ENCODE measurements at regions not wholly inside any gene's neighbourhood (a gene's known extent, or its start where the extent isn't known, plus 50 kb on each side); places are given as distances from the start of the nearest gene placed in this dataset.

GRCh38 chr18:25621682-25622081 is 269.7 kb upstream of the ZNF521 start:
- H3K4me1 ChIP-seq (ENCODE audit: control insufficient read depth in 3 of 3, insufficient read depth in 2 of 3, low read depth in 1 of 3, low read length in 2 of 3) = no peaks in the 10 kb centered on the region
- DNase-seq = no peak
- H3K27me3 ChIP-seq (ENCODE audit: control insufficient read depth in 3 of 3, insufficient read depth in 3 of 3, low read length in 3 of 3) = no peaks in the 10 kb centered on the region
- no peak overlapping the region for H3K27ac ChIP-seq (ENCODE audit: low read depth in 1 of 3, low read length in 2 of 3)
- H3K9me3 ChIP-seq (ENCODE audit: control insufficient read depth in 2 of 2, insufficient read depth in 1 of 2, low read depth in 1 of 2, low read length in 1 of 2) = peaks cover 0 to 4% of the 10 kb centered on the region in 2 donors
- H3K4me3 ChIP-seq (ENCODE audit: low read depth in 1 of 3, low read length in 3 of 3) = no peak overlapping the region
- 58 to 77% (median 67%) methylated on average over 2 of the region's 2 CpGs for WGBS, 3 donors
- no peak for FAIRE-seq
- no peaks in the 10 kb centered on the region for H3K36me3 ChIP-seq (ENCODE audit: control insufficient read depth in 3 of 3, insufficient read depth in 2 of 3, low read depth in 1 of 3, low read length in 3 of 3)

DNA sequence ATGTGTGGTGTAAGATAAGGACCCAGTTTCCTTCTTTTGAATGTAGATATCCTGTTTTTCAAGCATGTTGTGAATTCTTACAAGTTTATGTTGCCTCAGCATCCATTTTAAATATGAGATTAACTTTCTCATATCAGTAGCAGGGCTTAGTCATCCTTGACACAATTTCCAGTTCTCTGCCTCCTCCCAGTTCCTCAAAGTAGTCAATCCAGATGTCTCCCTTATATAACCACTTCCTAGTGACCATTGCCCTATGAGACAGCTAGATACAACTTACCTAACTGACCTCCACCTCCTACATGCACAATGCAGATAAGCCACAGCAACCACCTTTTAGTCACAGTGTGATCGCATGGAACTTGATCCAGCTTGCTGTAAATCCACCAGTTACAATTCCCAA is 269.2 kb upstream of the ZNF521 start:
- no peaks in the 10 kb centered on the region for H3K36me3 ChIP-seq (ENCODE audit: control insufficient read depth in 3 of 3, insufficient read depth in 2 of 3, low read depth in 1 of 3, low read length in 3 of 3)
- no peak overlapping the region for H3K27ac ChIP-seq (ENCODE audit: low read depth in 1 of 3, low read length in 2 of 3)
- H3K27me3 ChIP-seq (ENCODE audit: control insufficient read depth in 3 of 3, insufficient read depth in 3 of 3, low read length in 3 of 3) = no peaks in the 10 kb centered on the region
- H3K4me3 ChIP-seq (ENCODE audit: low read depth in 1 of 3, low read length in 3 of 3) = no peak overlapping the region
- 92 to 100% (median 99%) methylated on average over 1 of the region's 1 CpG for WGBS, 3 donors
- no peak for DNase-seq
- H3K9me3 ChIP-seq (ENCODE audit: control insufficient read depth in 2 of 2, insufficient read depth in 1 of 2, low read depth in 1 of 2, low read length in 1 of 2) = no peaks in the 10 kb centered on the region
- FAIRE-seq = no peak
- H3K4me1 ChIP-seq (ENCODE audit: control insufficient read depth in 3 of 3, insufficient read depth in 2 of 3, low read depth in 1 of 3, low read length in 2 of 3) = no peaks in the 10 kb centered on the region

GRCh38 chr18:25614168-25614567 is 262.2 kb upstream of the ZNF521 start:
- Histone ChIP-seq H3K4me3 (ENCODE audit: low read depth in 1 of 3, low read length in 3 of 3) (no peak overlapping the region), H3K27me3 (ENCODE audit: control insufficient read depth in 3 of 3, insufficient read depth in 3 of 3, low read length in 3 of 3) (no peaks in the 10 kb centered on the region), H3K4me1 (ENCODE audit: control insufficient read depth in 3 of 3, insufficient read depth in 2 of 3, low read depth in 1 of 3, low read length in 2 of 3) (no peaks in the 10 kb centered on the region), H3K36me3 (ENCODE audit: control insufficient read depth in 3 of 3, insufficient read depth in 2 of 3, low read depth in 1 of 3, low read length in 3 of 3) (no peaks in the 10 kb centered on the region), H3K9me3 (ENCODE audit: control insufficient read depth in 2 of 2, insufficient read depth in 1 of 2, low read depth in 1 of 2, low read length in 1 of 2) (no peaks in the 10 kb centered on the region), H3K27ac (ENCODE audit: low read depth in 1 of 3, low read length in 2 of 3) (no peak overlapping the region)
- DNase-seq (no peak), FAIRE-seq (no peak)
- 73 to 85% (median 80%) methylated on average over 4 of the region's 4 CpGs for WGBS, 3 donors

DNA sequence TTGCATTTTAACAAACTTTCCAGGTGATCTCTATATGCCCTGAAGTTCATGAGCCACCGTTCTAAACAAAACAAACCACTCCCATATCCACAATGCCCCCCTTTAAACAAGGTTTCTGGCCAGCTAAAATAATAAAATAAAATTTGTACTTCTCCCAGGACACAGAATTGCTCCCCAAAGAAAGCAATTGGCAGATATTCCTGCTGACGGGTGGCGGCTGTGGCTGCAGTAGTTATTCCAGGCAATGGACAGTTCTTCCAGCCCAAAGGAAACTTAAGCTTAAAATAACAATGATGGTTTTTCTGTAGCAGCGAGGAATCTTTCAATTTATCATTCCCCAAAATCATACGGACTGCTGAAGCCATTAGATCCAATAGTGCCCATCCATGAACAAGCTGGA is 260.5 kb upstream of the ZNF521 start:
- no peaks in the 10 kb centered on the region for H3K9me3 ChIP-seq (ENCODE audit: control insufficient read depth in 2 of 2, insufficient read depth in 1 of 2, low read depth in 1 of 2, low read length in 1 of 2)
- DNase-seq = no peak
- no peak overlapping the region for H3K4me3 ChIP-seq (ENCODE audit: low read depth in 1 of 3, low read length in 3 of 3)
- WGBS, 3 donors = 84 to 85% (median 84%) methylated on average over 5 of the region's 5 CpGs
- H3K36me3 ChIP-seq (ENCODE audit: control insufficient read depth in 3 of 3, insufficient read depth in 2 of 3, low read depth in 1 of 3, low read length in 3 of 3) = no peaks in the 10 kb centered on the region
- H3K4me1 ChIP-seq (ENCODE audit: control insufficient read depth in 3 of 3, insufficient read depth in 2 of 3, low read depth in 1 of 3, low read length in 2 of 3) = no peaks in the 10 kb centered on the region
- H3K27ac ChIP-seq (ENCODE audit: low read depth in 1 of 3, low read length in 2 of 3) = no peak overlapping the region
- FAIRE-seq = no peak
- H3K27me3 ChIP-seq (ENCODE audit: control insufficient read depth in 3 of 3, insufficient read depth in 3 of 3, low read length in 3 of 3) = no peaks in the 10 kb centered on the region

DNA sequence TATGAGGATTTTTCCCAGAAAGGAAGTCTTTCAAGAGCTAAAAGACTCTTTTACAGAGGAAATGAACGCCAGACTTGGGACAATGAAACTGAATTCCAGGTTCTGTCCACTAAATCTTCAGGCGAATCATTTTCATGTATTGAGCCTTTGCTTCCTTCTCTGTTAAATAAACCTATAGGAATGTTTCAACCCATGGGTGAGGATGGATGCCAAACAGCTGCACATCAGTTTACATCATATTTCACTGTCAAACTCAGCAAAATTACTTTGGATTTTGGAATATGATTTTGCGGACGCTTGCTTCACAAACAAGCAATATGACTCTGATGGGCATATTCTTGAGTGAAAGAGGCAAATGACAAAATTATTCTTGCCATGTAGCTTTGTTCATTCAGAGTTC is 256.1 kb upstream of the ZNF521 start:
- Histone ChIP-seq H3K9me3 (ENCODE audit: control insufficient read depth in 2 of 2, insufficient read depth in 1 of 2, low read depth in 1 of 2, low read length in 1 of 2) (no peaks in the 10 kb centered on the region), H3K27me3 (ENCODE audit: control insufficient read depth in 3 of 3, insufficient read depth in 3 of 3, low read length in 3 of 3) (no peaks in the 10 kb centered on the region), H3K27ac (ENCODE audit: low read depth in 1 of 3, low read length in 2 of 3) (no peak overlapping the region), H3K36me3 (ENCODE audit: control insufficient read depth in 3 of 3, insufficient read depth in 2 of 3, low read depth in 1 of 3, low read length in 3 of 3) (no peaks in the 10 kb centered on the region), H3K4me3 (ENCODE audit: low read depth in 1 of 3, low read length in 3 of 3) (no peak overlapping the region), H3K4me1 (ENCODE audit: control insufficient read depth in 3 of 3, insufficient read depth in 2 of 3, low read depth in 1 of 3, low read length in 2 of 3) (no peaks in the 10 kb centered on the region)
- WGBS, 3 donors = 88 to 93% (median 90%) methylated on average over 4 of the region's 4 CpGs
- FAIRE-seq (no peak), DNase-seq (no peak)

DNA sequence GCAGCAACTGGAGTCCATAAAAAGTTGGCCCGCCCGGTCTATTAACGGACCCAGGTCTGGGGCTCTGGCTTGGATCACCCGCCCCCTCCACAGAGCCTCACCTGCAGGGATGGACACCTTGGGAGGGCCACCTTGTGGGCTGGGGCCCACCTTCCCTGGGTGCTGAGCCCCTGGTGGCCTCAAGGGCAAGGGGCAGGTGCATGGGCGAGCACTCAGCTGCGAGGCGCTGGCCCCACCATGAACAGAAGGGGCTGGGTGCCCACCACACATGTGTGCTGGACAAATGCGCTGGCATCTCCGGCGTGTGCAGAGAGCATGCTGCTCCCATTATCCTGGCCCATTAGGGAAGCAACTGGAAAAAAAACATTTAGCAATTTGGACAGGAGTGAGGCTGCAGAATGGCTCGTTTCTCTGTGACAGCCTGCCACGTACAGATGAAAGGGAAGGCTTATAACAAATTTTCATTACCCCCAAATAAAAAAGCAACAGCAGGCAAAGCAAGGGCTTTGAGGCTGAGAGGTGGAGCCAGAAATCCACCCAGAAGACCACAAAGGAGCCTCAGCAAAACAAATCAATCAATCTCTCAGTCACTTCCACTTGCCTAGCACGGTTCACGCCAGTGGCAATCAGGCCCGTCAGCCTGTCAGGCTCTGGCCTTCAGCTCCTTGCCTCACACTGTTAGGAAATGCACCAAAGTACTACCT is 253.1 kb upstream of the ZNF521 start:
- 79 to 86% (median 80%) methylated on average over 15 of the region's 15 CpGs for WGBS, 3 donors
- FAIRE-seq (no peak), DNase-seq (no peak)
- Histone ChIP-seq H3K4me1 (ENCODE audit: control insufficient read depth in 3 of 3, insufficient read depth in 2 of 3, low read depth in 1 of 3, low read length in 2 of 3) (no peaks in the 10 kb centered on the region), H3K9me3 (ENCODE audit: control insufficient read depth in 2 of 2, insufficient read depth in 1 of 2, low read depth in 1 of 2, low read length in 1 of 2) (no peaks in the 10 kb centered on the region), H3K36me3 (ENCODE audit: control insufficient read depth in 3 of 3, insufficient read depth in 2 of 3, low read depth in 1 of 3, low read length in 3 of 3) (no peaks in the 10 kb centered on the region), H3K4me3 (ENCODE audit: low read depth in 1 of 3, low read length in 3 of 3) (no peak overlapping the region), H3K27ac (ENCODE audit: low read depth in 1 of 3, low read length in 2 of 3) (no peak overlapping the region), H3K27me3 (ENCODE audit: control insufficient read depth in 3 of 3, insufficient read depth in 3 of 3, low read length in 3 of 3) (no peaks in the 10 kb centered on the region)

DNA sequence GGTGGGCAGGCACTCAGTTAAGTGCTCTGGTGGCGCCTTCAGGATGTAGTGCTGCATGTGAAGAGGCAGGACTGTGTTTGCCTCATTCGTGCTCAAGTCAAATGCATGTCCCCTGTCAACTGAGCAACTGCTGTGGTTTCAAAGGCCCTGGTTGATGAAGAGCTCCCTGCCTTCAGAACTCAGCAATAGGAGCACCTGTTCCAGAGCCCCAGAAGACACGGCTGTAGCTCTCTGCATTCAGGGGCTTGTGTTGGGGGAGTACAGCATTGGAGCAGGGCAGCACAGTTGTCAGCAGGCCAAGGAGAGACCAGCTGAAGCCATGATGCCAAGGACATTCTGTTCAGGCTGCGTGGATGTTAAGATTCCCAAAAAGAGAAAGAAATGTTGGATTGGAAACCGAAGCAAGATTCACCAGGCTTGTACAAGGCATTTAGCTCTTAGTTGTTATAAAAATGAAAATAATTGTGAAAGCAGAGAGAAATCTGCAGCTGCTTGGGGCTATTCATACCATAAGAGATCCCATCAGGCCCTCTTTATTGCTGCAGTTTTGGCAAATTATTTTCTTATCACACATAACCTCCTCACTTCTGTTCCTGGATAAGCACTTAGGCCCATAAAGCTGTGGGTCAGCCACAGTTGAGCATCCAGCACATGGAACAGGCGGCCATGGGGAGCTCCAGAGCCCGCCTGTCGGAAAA is 252.4 kb upstream of the ZNF521 start:
- FAIRE-seq = no peak
- 77 to 87% (median 85%) methylated on average over 8 of the region's 8 CpGs for WGBS, 3 donors

DNA sequence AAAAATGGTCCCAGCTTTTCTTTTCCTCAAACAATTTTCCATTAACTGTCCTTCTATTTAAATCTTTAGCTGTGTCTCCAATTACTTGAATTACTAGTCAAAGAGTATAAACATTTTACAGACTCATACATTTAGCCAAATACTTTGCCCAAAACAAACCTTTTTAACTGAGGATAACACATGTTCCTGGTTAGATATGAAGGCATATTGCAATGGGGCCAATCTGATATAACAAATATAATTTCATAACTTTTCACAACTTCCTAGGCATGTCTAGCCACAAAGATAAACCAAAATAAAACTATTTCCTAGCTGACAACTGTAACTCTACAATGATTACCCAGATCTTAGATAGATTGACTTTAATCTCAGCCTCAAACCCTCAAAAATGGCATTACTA is 247.5 kb upstream of the ZNF521 start:
- H3K27me3 ChIP-seq (ENCODE audit: control insufficient read depth in 3 of 3, insufficient read depth in 3 of 3, low read length in 3 of 3) = no peaks in the 10 kb centered on the region
- H3K36me3 ChIP-seq (ENCODE audit: control insufficient read depth in 3 of 3, insufficient read depth in 2 of 3, low read depth in 1 of 3, low read length in 3 of 3) = no peaks in the 10 kb centered on the region
- no peak for DNase-seq
- H3K4me3 ChIP-seq (ENCODE audit: low read depth in 1 of 3, low read length in 3 of 3) = no peak overlapping the region
- no peak for FAIRE-seq
- H3K9me3 ChIP-seq (ENCODE audit: control insufficient read depth in 2 of 2, insufficient read depth in 1 of 2, low read depth in 1 of 2, low read length in 1 of 2) = no peaks in the 10 kb centered on the region
- no peaks in the 10 kb centered on the region for H3K4me1 ChIP-seq (ENCODE audit: control insufficient read depth in 3 of 3, insufficient read depth in 2 of 3, low read depth in 1 of 3, low read length in 2 of 3)
- no peak overlapping the region for H3K27ac ChIP-seq (ENCODE audit: low read depth in 1 of 3, low read length in 2 of 3)

More for the DNA sequence above, 252.4 kb upstream of the ZNF521 start:
- no peak for DNase-seq
- H3K27ac ChIP-seq (ENCODE audit: low read depth in 1 of 3, low read length in 2 of 3) = no peak overlapping the region
- no peaks in the 10 kb centered on the region for H3K4me1 ChIP-seq (ENCODE audit: control insufficient read depth in 3 of 3, insufficient read depth in 2 of 3, low read depth in 1 of 3, low read length in 2 of 3)
- no peaks in the 10 kb centered on the region for H3K9me3 ChIP-seq (ENCODE audit: control insufficient read depth in 2 of 2, insufficient read depth in 1 of 2, low read depth in 1 of 2, low read length in 1 of 2)
- H3K36me3 ChIP-seq (ENCODE audit: control insufficient read depth in 3 of 3, insufficient read depth in 2 of 3, low read depth in 1 of 3, low read length in 3 of 3) = no peaks in the 10 kb centered on the region
- H3K27me3 ChIP-seq (ENCODE audit: control insufficient read depth in 3 of 3, insufficient read depth in 3 of 3, low read length in 3 of 3) = no peaks in the 10 kb centered on the region
- no peak overlapping the region for H3K4me3 ChIP-seq (ENCODE audit: low read depth in 1 of 3, low read length in 3 of 3)

DNA sequence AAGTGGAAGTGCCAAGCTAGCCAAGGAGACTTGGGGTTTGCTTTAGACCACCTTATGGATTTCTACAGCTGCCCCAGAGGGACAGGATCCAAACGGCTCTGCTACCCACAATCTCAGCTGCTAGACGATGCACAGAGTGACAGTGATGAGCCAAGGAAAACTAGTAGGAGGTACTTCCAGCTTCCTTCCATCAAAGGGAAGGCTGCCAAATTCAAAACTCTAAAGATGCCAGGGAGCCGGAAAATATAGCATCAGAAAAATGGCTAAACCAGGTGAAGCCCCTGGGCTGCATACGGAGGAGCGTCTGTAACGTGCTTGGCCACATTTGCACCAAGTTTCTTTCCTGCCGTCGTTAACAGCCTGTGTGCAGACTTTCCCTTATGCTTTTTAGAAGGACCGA is 245.5 kb upstream of the ZNF521 start:
- DNase-seq = no peak
- no peak for FAIRE-seq
- Histone ChIP-seq H3K27me3 (ENCODE audit: control insufficient read depth in 3 of 3, insufficient read depth in 3 of 3, low read length in 3 of 3) (no peaks in the 10 kb centered on the region), H3K9me3 (ENCODE audit: control insufficient read depth in 2 of 2, insufficient read depth in 1 of 2, low read depth in 1 of 2, low read length in 1 of 2) (no peaks in the 10 kb centered on the region), H3K4me3 (ENCODE audit: low read depth in 1 of 3, low read length in 3 of 3) (no peak overlapping the region), H3K27ac (ENCODE audit: low read depth in 1 of 3, low read length in 2 of 3) (no peak overlapping the region), H3K36me3 (ENCODE audit: control insufficient read depth in 3 of 3, insufficient read depth in 2 of 3, low read depth in 1 of 3, low read length in 3 of 3) (no peaks in the 10 kb centered on the region), H3K4me1 (ENCODE audit: control insufficient read depth in 3 of 3, insufficient read depth in 2 of 3, low read depth in 1 of 3, low read length in 2 of 3) (no peaks in the 10 kb centered on the region)
- 77 to 81% (median 78%) methylated on average over 9 of the region's 9 CpGs for WGBS, 3 donors

Data from small intestine (tissue), 7 donors.